CD4-positive, alpha-beta T cell (primary cell): ENCODE measurements at regions not wholly inside any gene's neighbourhood (a gene's known extent, or its start where the extent isn't known, plus 50 kb on each side); places are given as distances from the start of the nearest gene placed in this dataset.

Experiments used
- ATAC-seq: fragments of 200-7000 bp; cut with Tn5 transposase; one replicate; pipeline ENCODE4 v1.10.0; 2022; ENCODE audit warnings: mild to moderate bottlenecking; ENCODE audit not compliant: poor library complexity
- CTCF ChIA-PET: fragments of 350-600 bp; sonication (Branson Sonifier 250); formaldehyde crosslinking; loops from one replicate; lab custom pipeline; 2021; ENCODE audit warnings: antibody characterized with exemption, inconsistent platforms; lab: Charles Lee
- POLR2A ChIA-PET: fragments of 350-600 bp; sonication (Branson Sonifier 250); formaldehyde crosslinking; loops from one replicate; lab custom pipeline; 2021; ENCODE audit warnings: antibody characterized with exemption, inconsistent platforms; lab: Charles Lee
- DNase-seq, 14 experiments: peaks; one replicate each; pipeline ENCODE4 v3.0.0-alpha.2; 2013 to 2020; ENCODE audit warnings: mixed read lengths in 2 of 14
- H3K27ac ChIP-seq, 2 donors: one replicate each; pipeline versions ENCODE4 v1.5.1 to v1.7.0; 2013; ENCODE audit warnings: low read length in 2 of 2, low read depth in 1 of 2, mild to moderate bottlenecking in 1 of 2
- H3K27me3 ChIP-seq, 2 experiments: 1 replicate in 1 of 2; 2 replicates in 1 of 2; pipeline versions ENCODE4 v1.6.1 to v1.7.0; 2013; ENCODE audit warnings: low read length in 2 of 2, control low read depth in 1 of 2, mild to moderate bottlenecking in 1 of 2, moderate library complexity in 1 of 2; ENCODE audit not compliant: insufficient read depth in 2 of 2, control insufficient read depth in 1 of 2
- H3K36me3 ChIP-seq: one replicate; pipeline ENCODE4 v1.6.1; 2013; ENCODE audit warnings: low read length, control low read depth; ENCODE audit not compliant: insufficient read depth
- H3K4me1 ChIP-seq: one replicate; pipeline ENCODE4 v1.6.1; 2013; ENCODE audit warnings: low read length, control low read depth; ENCODE audit not compliant: insufficient read depth
- H3K4me3 ChIP-seq: one replicate; pipeline ENCODE4 v1.5.1; 2013; ENCODE audit warnings: mild to moderate bottlenecking, low read length, moderate library complexity
- H3K9me3 ChIP-seq, 2 experiments: 1 replicate in 1 of 2; 2 replicates in 1 of 2; pipeline versions ENCODE4 v1.6.1 to v1.7.0; 2013; ENCODE audit warnings: low read length in 2 of 2, mild to moderate bottlenecking in 2 of 2, control low read depth in 1 of 2, moderate library complexity in 1 of 2; ENCODE audit not compliant: control insufficient read depth in 1 of 2, insufficient read depth in 1 of 2
- H3K27ac Mint-ChIP-seq: one replicate; pipeline ENCODE4 v1.8.0; 2020; ENCODE audit warnings: mixed read lengths
- H3K27me3 Mint-ChIP-seq: one replicate; pipeline ENCODE4 v1.8.0; 2021; ENCODE audit warnings: mixed read lengths
- H3K36me3 Mint-ChIP-seq: one replicate; pipeline ENCODE4 v1.8.0; 2021; ENCODE audit warnings: low read depth, mixed read lengths
- H3K4me1 Mint-ChIP-seq: one replicate; pipeline ENCODE4 v1.8.0; 2021; ENCODE audit warnings: low read depth, mixed read lengths
- H3K4me3 Mint-ChIP-seq: one replicate; pipeline ENCODE4 v1.8.0; 2020; ENCODE audit warnings: mild to moderate bottlenecking, mixed read lengths
- H3K9me3 Mint-ChIP-seq: one replicate; pipeline ENCODE4 v1.8.0; 2020; ENCODE audit warnings: mixed read lengths
- intact Hi-C, 2 experiments: fragments of 100-400 bp; cut with DNase I in 1 of 2; cut with micrococcal nuclease in 1 of 2; formaldehyde crosslinking; loops; one replicate each; pipeline versions ENCODE4 v1.15.1 to v1.9.0; 2023 to 2025; cut with DNase I, micrococcal nuclease
- TF ChIP-seq, protein P1 (sequence below): fragments of 200-600 bp; IDR thresholded peaks from one replicate; pipeline ENCODE4 v1.8.0; 2022; ENCODE audit warnings: antibody characterized with exemption, mild to moderate bottlenecking

- no peaks in the 10 kb centered on the region for H3K36me3 ChIP-seq
- H3K27ac ChIP-seq: no peak overlapping the region
- H3K4me1 Mint-ChIP-seq: no peaks in the 10 kb centered on the region
- DNase-seq (peak in 1 of 14 experiments; percentile 45), ATAC-seq (no peak)
- TF ChIP-seq, protein P1, sequence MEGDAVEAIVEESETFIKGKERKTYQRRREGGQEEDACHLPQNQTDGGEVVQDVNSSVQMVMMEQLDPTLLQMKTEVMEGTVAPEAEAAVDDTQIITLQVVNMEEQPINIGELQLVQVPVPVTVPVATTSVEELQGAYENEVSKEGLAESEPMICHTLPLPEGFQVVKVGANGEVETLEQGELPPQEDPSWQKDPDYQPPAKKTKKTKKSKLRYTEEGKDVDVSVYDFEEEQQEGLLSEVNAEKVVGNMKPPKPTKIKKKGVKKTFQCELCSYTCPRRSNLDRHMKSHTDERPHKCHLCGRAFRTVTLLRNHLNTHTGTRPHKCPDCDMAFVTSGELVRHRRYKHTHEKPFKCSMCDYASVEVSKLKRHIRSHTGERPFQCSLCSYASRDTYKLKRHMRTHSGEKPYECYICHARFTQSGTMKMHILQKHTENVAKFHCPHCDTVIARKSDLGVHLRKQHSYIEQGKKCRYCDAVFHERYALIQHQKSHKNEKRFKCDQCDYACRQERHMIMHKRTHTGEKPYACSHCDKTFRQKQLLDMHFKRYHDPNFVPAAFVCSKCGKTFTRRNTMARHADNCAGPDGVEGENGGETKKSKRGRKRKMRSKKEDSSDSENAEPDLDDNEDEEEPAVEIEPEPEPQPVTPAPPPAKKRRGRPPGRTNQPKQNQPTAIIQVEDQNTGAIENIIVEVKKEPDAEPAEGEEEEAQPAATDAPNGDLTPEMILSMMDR: no peak
- intact Hi-C loops: no loop called here
- no peak overlapping the region for H3K4me3 ChIP-seq
- no peaks in the 10 kb centered on the region for H3K4me1 ChIP-seq
- no peak overlapping the region for H3K4me3 Mint-ChIP-seq
- H3K9me3 Mint-ChIP-seq: no peaks in the 10 kb centered on the region
- ChIA-PET CTCF (no interaction called here), POLR2A (no interaction called here)
- H3K9me3 ChIP-seq: no peaks in the 10 kb centered on the region
- no peaks in the 10 kb centered on the region for H3K27me3 ChIP-seq
- H3K27ac Mint-ChIP-seq: no peak overlapping the region
- no peaks in the 10 kb centered on the region for H3K27me3 Mint-ChIP-seq
- H3K36me3 Mint-ChIP-seq: no peaks in the 10 kb centered on the region
Measured at GRCh38 chr21:35491920-35492678, 443.0 kb upstream of the RUNX1 start.

GRCh38 chr21:35491114-35491513 lies 442.0 kb upstream of the RUNX1 start:
- H3K4me3 ChIP-seq: no peak overlapping the region
- intact Hi-C loops: no loop called here
- no peak for DNase-seq
- no peaks in the 10 kb centered on the region for H3K27me3 ChIP-seq
- CTCF ChIA-PET: no interaction called here
- H3K4me1 ChIP-seq: no peaks in the 10 kb centered on the region
- H3K27ac ChIP-seq: no peak overlapping the region
- no peaks in the 10 kb centered on the region for H3K36me3 Mint-ChIP-seq
- no peaks in the 10 kb centered on the region for H3K27me3 Mint-ChIP-seq
- no peaks in the 10 kb centered on the region for H3K9me3 Mint-ChIP-seq
- H3K4me3 Mint-ChIP-seq: no peak overlapping the region
- no peaks in the 10 kb centered on the region for H3K9me3 ChIP-seq
- ATAC-seq: no peak
- POLR2A ChIA-PET: interaction anchor here (0.6 kb wide), 1 partner anchor 37 kb away, joined by 3 read pairs; no protein-coding TSS in a partner anchor
- H3K4me1 Mint-ChIP-seq: no peaks in the 10 kb centered on the region
- TF ChIP-seq, protein P1: no peak
- H3K27ac Mint-ChIP-seq: no peak overlapping the region
- H3K36me3 ChIP-seq: no peaks in the 10 kb centered on the region

GRCh38 chr21:35489389-35489980 lies 440.4 kb upstream of the RUNX1 start:
- TF ChIP-seq, protein P1: no peak
- Mint-ChIP-seq H3K27ac (no peak overlapping the region), H3K27me3 (no peaks in the 10 kb centered on the region), H3K4me3 (no peak overlapping the region), H3K36me3 (no peaks in the 10 kb centered on the region), H3K9me3 (no peaks in the 10 kb centered on the region), H3K4me1 (no peaks in the 10 kb centered on the region)
- no peaks in the 10 kb centered on the region for H3K9me3 ChIP-seq
- H3K36me3 ChIP-seq: no peaks in the 10 kb centered on the region
- H3K4me1 ChIP-seq: no peaks in the 10 kb centered on the region
- ChIA-PET CTCF (interaction anchor here (1.7 kb wide), 1 partner anchor 9 kb away, joined by 4 read pairs; no protein-coding TSS in a partner anchor), POLR2A (no interaction called here)
- no peaks in the 10 kb centered on the region for H3K27me3 ChIP-seq
- ATAC-seq (no peak), DNase-seq (no peak)
- H3K27ac ChIP-seq: no peak overlapping the region
- H3K4me3 ChIP-seq: no peak overlapping the region
- intact Hi-C loops: no loop called here
